Prostate gland (tissue), 2 donors: ENCODE measurements at regions not wholly inside any gene's neighbourhood (a gene's known extent, or its start where the extent isn't known, plus 50 kb on each side); places are given as distances from the start of the nearest gene placed in this dataset.

ENCODE experiments used
- CTCF ChIP-seq, 4 experiments: fragments of 200-600 bp in 2 of 4; fragments of 450-650 bp in 2 of 4; sonication (generic) in 2 of 4; IDR thresholded peaks; 1 replicate in 3 of 4; 2 replicates in 1 of 4; pipeline ENCODE4 v1.5.1; 2016 to 2019; ENCODE audit warnings: antibody characterized with exemption in 4 of 4, mild to moderate bottlenecking in 2 of 4, moderate library complexity in 2 of 4
- POLR2A ChIP-seq: fragments of 450-650 bp; IDR thresholded peaks from one replicate; pipeline ENCODE4 v1.6.1; 2016; ENCODE audit warnings: antibody characterized with exemption, mild to moderate bottlenecking
- POLR2AphosphoS5 ChIP-seq: sonication (generic); formaldehyde crosslinking; IDR thresholded peaks from one replicate; pipeline ENCODE4 v1.6.1; 2017; ENCODE audit warnings: antibody characterized with exemption

GRCh38 chr1:220453371-220453770 lies 74.6 kb upstream of the MARK1 start:
- TF ChIP-seq CTCF (IDR thresholded peaks at IDR 0.05) = no peak
- TF ChIP-seq POLR2AphosphoS5 = no peak
- no peak for TF ChIP-seq POLR2A
